ENCODE measurements at regions not wholly inside any gene's neighbourhood (a gene's known extent, or its start where the extent isn't known, plus 50 kb on each side); places are given as distances from the start of the nearest gene placed in this dataset.

DNA sequence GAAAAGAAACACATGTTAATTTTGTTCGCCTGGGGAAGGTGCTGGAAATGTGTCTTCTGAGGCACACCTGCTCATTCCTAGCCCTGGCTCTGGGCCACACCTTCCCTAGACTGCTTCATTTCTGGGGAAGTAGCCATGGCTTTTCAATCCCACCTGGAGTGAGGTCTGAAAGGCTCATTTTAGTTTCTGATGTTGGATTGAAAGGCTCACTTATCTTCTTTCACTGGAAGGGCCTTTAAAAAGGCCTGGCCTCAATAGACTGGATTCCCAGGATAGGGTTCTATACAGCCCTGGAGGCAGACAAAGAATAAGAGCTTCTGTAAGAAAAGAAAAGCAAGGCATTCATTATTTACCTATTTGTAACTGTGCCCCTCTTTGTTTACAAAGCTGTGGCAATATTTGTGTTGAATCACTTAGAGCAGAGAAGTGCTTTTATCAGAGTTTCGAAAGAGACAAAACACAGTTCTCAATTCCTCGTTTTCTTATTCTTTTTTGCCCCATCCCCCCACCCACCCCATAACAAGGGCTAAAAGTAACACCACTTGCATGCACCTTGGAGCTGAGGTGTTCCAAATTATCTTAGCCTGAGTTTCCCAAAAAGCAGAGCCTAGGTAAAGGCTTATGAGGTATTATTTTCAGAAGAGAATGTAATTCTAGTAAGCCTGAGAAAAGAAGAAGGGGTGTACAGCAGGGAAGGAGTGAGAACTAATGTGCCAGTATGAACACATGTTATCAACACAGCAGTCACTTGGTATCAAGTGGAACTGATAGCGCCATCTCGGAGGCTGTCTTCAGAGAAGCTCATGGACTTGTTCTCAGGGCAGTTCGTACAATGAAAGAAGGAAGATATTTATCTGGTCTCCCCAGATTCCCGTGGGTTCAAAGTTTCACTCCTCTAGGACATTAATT lies 413.1 kb downstream of the KCTD16 start:
- ChIA-PET CTCF (no interaction called here), POLR2A (no interaction called here)
- intact Hi-C loops (cut with micrococcal nuclease; ENCODE audit: unreplicated experiment): no loop called here
- Histone ChIP-seq H3K4me1 (ENCODE audit: control insufficient read depth, insufficient read depth, low read length) (no peaks in the 10 kb centered on the region), H3K27ac (ENCODE audit: low read length) (no peak overlapping the region), H3K9me3 (ENCODE audit: control insufficient read depth, insufficient read depth, low read depth, low read length) (no peaks in the 10 kb centered on the region), H3K36me3 (ENCODE audit: control insufficient read depth, insufficient read depth, low read length) (no peaks in the 10 kb centered on the region), H3K4me3 (ENCODE audit: low read depth in 2 of 2, low read length in 2 of 2) (no peak overlapping the region), H3K27me3 (ENCODE audit: control insufficient read depth, insufficient read depth, low read length) (no peaks in the 10 kb centered on the region)
- BruUV-seq (replicated peaks): no TSS peak
- no peak for ATAC-seq
- in situ Hi-C loops (cut with HindIII; ENCODE audit: low pct_unique_long_range_greater_than_20kb, low sequenced_read_pairs): no loop called here
- DNase-seq (ENCODE audit: low read depth, low spot score): no peak
- TF ChIP-seq SIN3A (IDR thresholded peaks at IDR 0.05; ENCODE audit: borderline replicate concordance, insufficient read depth, low read depth, low read length) (no peak), TCF7L2 (IDR thresholded peaks at IDR 0.05; ENCODE audit: low read depth, low read length) (no peak)
- TF ChIP-seq, protein P1, sequence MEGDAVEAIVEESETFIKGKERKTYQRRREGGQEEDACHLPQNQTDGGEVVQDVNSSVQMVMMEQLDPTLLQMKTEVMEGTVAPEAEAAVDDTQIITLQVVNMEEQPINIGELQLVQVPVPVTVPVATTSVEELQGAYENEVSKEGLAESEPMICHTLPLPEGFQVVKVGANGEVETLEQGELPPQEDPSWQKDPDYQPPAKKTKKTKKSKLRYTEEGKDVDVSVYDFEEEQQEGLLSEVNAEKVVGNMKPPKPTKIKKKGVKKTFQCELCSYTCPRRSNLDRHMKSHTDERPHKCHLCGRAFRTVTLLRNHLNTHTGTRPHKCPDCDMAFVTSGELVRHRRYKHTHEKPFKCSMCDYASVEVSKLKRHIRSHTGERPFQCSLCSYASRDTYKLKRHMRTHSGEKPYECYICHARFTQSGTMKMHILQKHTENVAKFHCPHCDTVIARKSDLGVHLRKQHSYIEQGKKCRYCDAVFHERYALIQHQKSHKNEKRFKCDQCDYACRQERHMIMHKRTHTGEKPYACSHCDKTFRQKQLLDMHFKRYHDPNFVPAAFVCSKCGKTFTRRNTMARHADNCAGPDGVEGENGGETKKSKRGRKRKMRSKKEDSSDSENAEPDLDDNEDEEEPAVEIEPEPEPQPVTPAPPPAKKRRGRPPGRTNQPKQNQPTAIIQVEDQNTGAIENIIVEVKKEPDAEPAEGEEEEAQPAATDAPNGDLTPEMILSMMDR (IDR thresholded peaks at IDR 0.05): no peak

DNA sequence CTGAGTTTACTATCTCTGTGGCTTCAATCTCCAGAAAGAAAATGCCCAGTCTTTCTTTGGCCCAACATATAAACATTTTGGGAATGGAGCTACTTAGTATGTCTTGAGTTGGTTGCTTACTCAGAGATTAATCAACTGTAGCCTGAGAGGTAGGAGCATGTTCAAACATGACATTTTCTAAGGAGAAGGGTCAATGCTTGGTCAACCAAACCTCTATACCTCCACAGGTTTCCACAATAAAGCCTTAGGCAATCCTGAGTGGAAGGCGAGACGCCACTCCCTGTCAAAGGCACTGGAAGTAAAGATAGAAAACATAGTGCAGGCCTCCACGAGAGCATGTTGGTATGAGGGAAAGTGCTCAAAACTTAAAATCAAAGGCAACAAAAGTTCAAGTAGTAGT lies 411.4 kb downstream of the KCTD16 start:
- Histone ChIP-seq H3K27me3 (ENCODE audit: control insufficient read depth, insufficient read depth, low read length) (no peaks in the 10 kb centered on the region), H3K27ac (ENCODE audit: low read length) (no peak overlapping the region), H3K4me3 (ENCODE audit: low read depth in 2 of 2, low read length in 2 of 2) (no peak overlapping the region), H3K4me1 (ENCODE audit: control insufficient read depth, insufficient read depth, low read length) (no peaks in the 10 kb centered on the region), H3K36me3 (ENCODE audit: control insufficient read depth, insufficient read depth, low read length) (no peaks in the 10 kb centered on the region), H3K9me3 (ENCODE audit: control insufficient read depth, insufficient read depth, low read depth, low read length) (no peaks in the 10 kb centered on the region)
- intact Hi-C loops (cut with micrococcal nuclease; ENCODE audit: unreplicated experiment) (no loop called here), in situ Hi-C loops (cut with HindIII; ENCODE audit: low pct_unique_long_range_greater_than_20kb, low sequenced_read_pairs) (no loop called here)
- no peak for ATAC-seq
- ChIA-PET CTCF (no interaction called here), POLR2A (no interaction called here)
- no TSS peak for BruUV-seq (replicated peaks)
- DNase-seq (ENCODE audit: low read depth, low spot score): no peak
- TF ChIP-seq POLR2AphosphoS5 (IDR thresholded peaks at IDR 0.05; ENCODE audit: low read depth, low read length): no peak
- TF ChIP-seq, protein P2, sequence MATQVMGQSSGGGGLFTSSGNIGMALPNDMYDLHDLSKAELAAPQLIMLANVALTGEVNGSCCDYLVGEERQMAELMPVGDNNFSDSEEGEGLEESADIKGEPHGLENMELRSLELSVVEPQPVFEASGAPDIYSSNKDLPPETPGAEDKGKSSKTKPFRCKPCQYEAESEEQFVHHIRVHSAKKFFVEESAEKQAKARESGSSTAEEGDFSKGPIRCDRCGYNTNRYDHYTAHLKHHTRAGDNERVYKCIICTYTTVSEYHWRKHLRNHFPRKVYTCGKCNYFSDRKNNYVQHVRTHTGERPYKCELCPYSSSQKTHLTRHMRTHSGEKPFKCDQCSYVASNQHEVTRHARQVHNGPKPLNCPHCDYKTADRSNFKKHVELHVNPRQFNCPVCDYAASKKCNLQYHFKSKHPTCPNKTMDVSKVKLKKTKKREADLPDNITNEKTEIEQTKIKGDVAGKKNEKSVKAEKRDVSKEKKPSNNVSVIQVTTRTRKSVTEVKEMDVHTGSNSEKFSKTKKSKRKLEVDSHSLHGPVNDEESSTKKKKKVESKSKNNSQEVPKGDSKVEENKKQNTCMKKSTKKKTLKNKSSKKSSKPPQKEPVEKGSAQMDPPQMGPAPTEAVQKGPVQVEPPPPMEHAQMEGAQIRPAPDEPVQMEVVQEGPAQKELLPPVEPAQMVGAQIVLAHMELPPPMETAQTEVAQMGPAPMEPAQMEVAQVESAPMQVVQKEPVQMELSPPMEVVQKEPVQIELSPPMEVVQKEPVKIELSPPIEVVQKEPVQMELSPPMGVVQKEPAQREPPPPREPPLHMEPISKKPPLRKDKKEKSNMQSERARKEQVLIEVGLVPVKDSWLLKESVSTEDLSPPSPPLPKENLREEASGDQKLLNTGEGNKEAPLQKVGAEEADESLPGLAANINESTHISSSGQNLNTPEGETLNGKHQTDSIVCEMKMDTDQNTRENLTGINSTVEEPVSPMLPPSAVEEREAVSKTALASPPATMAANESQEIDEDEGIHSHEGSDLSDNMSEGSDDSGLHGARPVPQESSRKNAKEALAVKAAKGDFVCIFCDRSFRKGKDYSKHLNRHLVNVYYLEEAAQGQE (IDR thresholded peaks at IDR 0.05; ENCODE audit: insufficient read depth in 1 of 2, low read depth in 2 of 2, low read length in 1 of 2): no peak
- TF ChIP-seq SIN3A (IDR thresholded peaks at IDR 0.05; ENCODE audit: borderline replicate concordance, insufficient read depth, low read depth, low read length): no peak
- no peak for TF ChIP-seq TCF7L2 (IDR thresholded peaks at IDR 0.05; ENCODE audit: low read depth, low read length)
- TF ChIP-seq, protein P1 (IDR thresholded peaks at IDR 0.05): no peak
